Endothelial cell (in vitro differentiated cells): ENCODE measurements at regions not wholly inside any gene's neighbourhood (a gene's known extent, or its start where the extent isn't known, plus 50 kb on each side); places are given as distances from the start of the nearest gene placed in this dataset.

Experiments used
- DNase-seq: peaks from one replicate; pipeline ENCODE4 v3.0.0; 2021; ENCODE audit warnings: low spot score
- H3K27ac Mint-ChIP-seq: one replicate; pipeline ENCODE4 v1.8.0; 2021; ENCODE audit warnings: mixed read lengths, inconsistent platforms; ENCODE audit not compliant: unreplicated experiment
- H3K27me3 Mint-ChIP-seq: one replicate; pipeline ENCODE4 v1.8.0; 2021; ENCODE audit warnings: mild to moderate bottlenecking, moderate library complexity, mixed read lengths, inconsistent platforms; ENCODE audit not compliant: unreplicated experiment
- H3K36me3 Mint-ChIP-seq: one replicate; pipeline ENCODE4 v1.8.0; 2021; ENCODE audit warnings: mild to moderate bottlenecking, low read depth, mixed read lengths, inconsistent platforms; ENCODE audit not compliant: unreplicated experiment
- H3K4me1 Mint-ChIP-seq: one replicate; pipeline ENCODE4 v1.8.0; 2021; ENCODE audit warnings: mild to moderate bottlenecking, mixed read lengths, inconsistent platforms; ENCODE audit not compliant: unreplicated experiment
- H3K4me3 Mint-ChIP-seq: one replicate; pipeline ENCODE4 v1.8.0; 2021; ENCODE audit warnings: mild to moderate bottlenecking, mixed read lengths, inconsistent platforms; ENCODE audit not compliant: unreplicated experiment
- H3K9me3 Mint-ChIP-seq: one replicate; pipeline ENCODE4 v1.8.0; 2021; ENCODE audit warnings: mixed read lengths, inconsistent platforms; ENCODE audit not compliant: unreplicated experiment
- TF ChIP-seq, protein P1 (sequence below): fragments of 200-600 bp; sonication (generic); IDR thresholded peaks from one replicate; pipeline ENCODE4 v1.5.0; 2021; ENCODE audit warnings: antibody characterized with exemption; ENCODE audit not compliant: unreplicated experiment

DNA sequence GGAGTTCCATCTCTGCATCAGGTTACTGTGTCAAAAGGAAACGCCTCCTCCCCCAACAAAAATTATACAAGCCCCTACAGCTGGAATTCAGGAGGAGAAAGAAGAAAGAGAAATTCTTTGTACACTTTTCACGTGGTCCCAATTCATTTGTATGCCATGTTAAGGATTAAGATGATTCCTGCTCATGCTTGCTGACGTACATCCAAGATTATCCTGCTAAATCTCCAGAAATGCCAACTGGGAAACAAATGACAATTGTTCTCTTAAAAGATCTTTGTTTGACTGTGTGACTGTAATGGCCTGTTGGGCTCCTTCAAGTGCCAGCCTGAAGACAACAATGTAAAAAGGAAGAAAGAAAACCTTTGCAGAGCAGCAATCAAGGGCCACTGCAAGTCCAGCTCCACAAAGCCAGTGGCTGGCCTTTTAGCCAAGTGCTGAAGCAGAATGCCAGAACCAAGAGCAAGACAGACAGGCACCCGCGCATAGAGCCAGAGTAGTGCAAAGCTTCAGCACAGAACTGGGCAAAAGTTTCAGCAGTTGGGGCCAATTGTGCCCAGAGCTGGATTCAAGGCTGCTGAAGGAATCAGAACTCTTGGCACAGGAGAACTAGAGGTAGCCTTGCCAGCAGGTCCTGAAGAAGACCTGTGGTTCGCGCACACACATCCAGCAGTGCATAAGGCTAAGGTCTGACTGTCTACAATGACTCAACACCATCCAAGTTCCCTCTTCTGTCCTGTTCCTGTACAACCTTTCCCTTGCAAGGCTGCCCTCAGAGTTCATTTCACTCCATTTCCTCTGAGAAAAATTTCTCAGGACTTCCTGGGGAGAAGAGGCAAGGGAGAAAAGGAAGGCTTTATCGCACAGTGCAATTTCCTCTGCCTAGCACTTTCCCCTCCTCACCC lies 209.7 kb upstream of the BMP4 start:
- H3K9me3 Mint-ChIP-seq: no peaks in the 10 kb centered on the region
- H3K36me3 Mint-ChIP-seq: no peaks in the 10 kb centered on the region
- H3K4me3 Mint-ChIP-seq: no peak overlapping the region
- DNase-seq: no peak
- H3K27ac Mint-ChIP-seq: no peak overlapping the region
- H3K27me3 Mint-ChIP-seq: no peaks in the 10 kb centered on the region
- TF ChIP-seq, protein P1, sequence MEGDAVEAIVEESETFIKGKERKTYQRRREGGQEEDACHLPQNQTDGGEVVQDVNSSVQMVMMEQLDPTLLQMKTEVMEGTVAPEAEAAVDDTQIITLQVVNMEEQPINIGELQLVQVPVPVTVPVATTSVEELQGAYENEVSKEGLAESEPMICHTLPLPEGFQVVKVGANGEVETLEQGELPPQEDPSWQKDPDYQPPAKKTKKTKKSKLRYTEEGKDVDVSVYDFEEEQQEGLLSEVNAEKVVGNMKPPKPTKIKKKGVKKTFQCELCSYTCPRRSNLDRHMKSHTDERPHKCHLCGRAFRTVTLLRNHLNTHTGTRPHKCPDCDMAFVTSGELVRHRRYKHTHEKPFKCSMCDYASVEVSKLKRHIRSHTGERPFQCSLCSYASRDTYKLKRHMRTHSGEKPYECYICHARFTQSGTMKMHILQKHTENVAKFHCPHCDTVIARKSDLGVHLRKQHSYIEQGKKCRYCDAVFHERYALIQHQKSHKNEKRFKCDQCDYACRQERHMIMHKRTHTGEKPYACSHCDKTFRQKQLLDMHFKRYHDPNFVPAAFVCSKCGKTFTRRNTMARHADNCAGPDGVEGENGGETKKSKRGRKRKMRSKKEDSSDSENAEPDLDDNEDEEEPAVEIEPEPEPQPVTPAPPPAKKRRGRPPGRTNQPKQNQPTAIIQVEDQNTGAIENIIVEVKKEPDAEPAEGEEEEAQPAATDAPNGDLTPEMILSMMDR: no peak
- peaks cover 32% of the 10 kb centered on the region for H3K4me1 Mint-ChIP-seq

DNA sequence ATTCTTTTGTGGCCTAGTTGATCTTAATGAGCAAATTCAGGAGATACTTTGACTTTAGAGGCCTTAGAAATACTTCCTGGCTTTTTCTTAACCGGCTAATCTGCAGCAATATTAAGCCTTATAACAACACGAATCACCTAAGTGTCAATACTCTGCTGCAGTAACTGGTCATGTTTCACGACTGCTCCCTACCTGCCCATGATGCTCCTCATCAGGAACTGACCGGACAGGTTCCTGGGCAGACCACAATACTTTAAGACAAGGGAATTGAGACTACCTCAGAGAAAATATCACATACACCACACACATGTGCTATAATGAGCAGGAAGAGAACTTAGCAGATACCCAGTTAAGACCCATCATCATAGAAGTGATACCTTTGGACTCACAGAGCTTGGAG lies 211.9 kb upstream of the BMP4 start:
- no peak overlapping the region for H3K4me3 Mint-ChIP-seq
- no peaks in the 10 kb centered on the region for H3K36me3 Mint-ChIP-seq
- peaks cover 32% of the 10 kb centered on the region for H3K4me1 Mint-ChIP-seq
- no peak overlapping the region for H3K27ac Mint-ChIP-seq
- no peaks in the 10 kb centered on the region for H3K9me3 Mint-ChIP-seq
- no peak for DNase-seq
- TF ChIP-seq, protein P1: no peak
- peaks cover 2% of the 10 kb centered on the region for H3K27me3 Mint-ChIP-seq

- Mint-ChIP-seq H3K4me1 (peaks cover 39% of the 10 kb centered on the region), H3K27ac (no peak overlapping the region), H3K36me3 (no peaks in the 10 kb centered on the region), H3K4me3 (no peak overlapping the region), H3K27me3 (peaks cover 2% of the 10 kb centered on the region), H3K9me3 (no peaks in the 10 kb centered on the region)
- TF ChIP-seq, protein P1: no peak
- DNase-seq: no peak
These were observed 212.8 kb upstream of the BMP4 start for GRCh38 chr14:54169254-54169924.

- no peaks in the 10 kb centered on the region for H3K36me3 Mint-ChIP-seq
- no peak overlapping the region for H3K4me3 Mint-ChIP-seq
- H3K27ac Mint-ChIP-seq: no peak overlapping the region
- H3K9me3 Mint-ChIP-seq: no peaks in the 10 kb centered on the region
- TF ChIP-seq, protein P1: no peak
- no peak for DNase-seq
- H3K4me1 Mint-ChIP-seq: peaks cover 45% of the 10 kb centered on the region
- peaks cover 2% of the 10 kb centered on the region for H3K27me3 Mint-ChIP-seq
These were observed 213.7 kb upstream of the BMP4 start for GRCh38 chr14:54170301-54170700.

DNA sequence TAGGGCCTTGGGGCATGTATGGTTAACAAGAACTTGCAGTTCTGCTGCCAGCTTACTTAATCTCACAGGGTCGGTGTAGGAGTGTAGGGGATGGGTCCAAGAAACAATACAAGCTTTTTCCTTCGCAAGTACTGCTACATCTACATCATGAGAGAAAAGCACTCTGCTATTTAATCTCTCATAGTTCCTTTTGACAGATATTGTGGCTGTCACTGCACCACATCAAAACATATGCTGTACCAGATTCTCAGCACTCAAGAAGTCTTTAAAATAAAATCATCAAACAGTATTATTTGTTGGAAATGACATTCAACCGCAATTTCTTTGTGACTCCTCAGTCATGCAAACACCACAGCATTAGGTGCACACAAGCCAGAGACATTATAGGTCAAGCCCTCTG lies 215.5 kb upstream of the BMP4 start:
- TF ChIP-seq, protein P1: no peak
- Mint-ChIP-seq H3K27me3 (peaks cover 2% of the 10 kb centered on the region), H3K36me3 (no peaks in the 10 kb centered on the region), H3K4me3 (no peak overlapping the region), H3K9me3 (no peaks in the 10 kb centered on the region), H3K27ac (no peak overlapping the region), H3K4me1 (peaks cover 32% of the 10 kb centered on the region)
- no peak for DNase-seq
